H1 (cell line): ENCODE measurements at regions not wholly inside any gene's neighbourhood (a gene's known extent, or its start where the extent isn't known, plus 50 kb on each side); places are given as distances from the start of the nearest gene placed in this dataset.

Source experiments
- CTCF ChIA-PET: fragments of 300-600 bp; sonication (Branson Sonifier 250); formaldehyde crosslinking; loops from one replicate; lab custom pipeline; 2021; ENCODE audit not compliant: partially characterized antibody; lab: Charles Lee
- POLR2A ChIA-PET: fragments of 300-600 bp; sonication (Branson Sonifier 250); formaldehyde crosslinking; loops from one replicate; lab custom pipeline; 2021; ENCODE audit warnings: inconsistent platforms; ENCODE audit not compliant: partially characterized antibody; lab: Charles Lee
- DNase-seq, 2 experiments: peaks; one replicate each; pipeline versions ENCODE4 v3.0.0 to v3.0.0-alpha.2; 2010 to 2022; ENCODE audit warnings: low spot score in 2 of 2, low read depth in 1 of 2, mixed read lengths in 1 of 2
- FAIRE-seq: peaks from 2 replicates; lab custom pipeline; 2011; peaks lifted over from hg19 to GRCh38; lab: Jason Lieb, UNC
- H2AFZ ChIP-seq: 2 replicates; pipeline ENCODE4 v1.8.1; 2012; ENCODE audit warnings: low read length, inconsistent platforms
- H2AK5ac ChIP-seq: 2 replicates; pipeline ENCODE4 v1.6.1; 2013; ENCODE audit warnings: low read depth, low read length
- H2BK120ac ChIP-seq: replicated peaks from 2 replicates; pipeline ENCODE3; 2013; ENCODE audit warnings: low read depth, low read length, inconsistent platforms
- H2BK12ac ChIP-seq: 2 replicates; pipeline ENCODE4 v1.6.1; 2013; ENCODE audit warnings: low read depth, low read length
- H2BK15ac ChIP-seq: 2 replicates; pipeline ENCODE4 v1.6.1; 2013; ENCODE audit warnings: low read length
- H2BK20ac ChIP-seq: 2 replicates; pipeline ENCODE4 v1.6.1; 2013; ENCODE audit warnings: low read length
- H2BK5ac ChIP-seq: 2 replicates; pipeline ENCODE4 v1.6.1; 2013; ENCODE audit warnings: low read depth, low read length
- H3K14ac ChIP-seq: 2 replicates; pipeline ENCODE4 v1.6.1; 2013; ENCODE audit warnings: inconsistent platforms; ENCODE audit not compliant: insufficient read length
- H3K18ac ChIP-seq: 2 replicates; pipeline ENCODE4 v1.6.1; 2013; ENCODE audit warnings: low read length; ENCODE audit errors: extremely low read depth
- H3K23ac ChIP-seq: 2 replicates; pipeline ENCODE4 v1.6.1; 2013; ENCODE audit warnings: inconsistent platforms; ENCODE audit not compliant: insufficient read length
- H3K23me2 ChIP-seq: 2 replicates; pipeline ENCODE4 v1.6.1; 2013; ENCODE audit warnings: low read depth, low read length
- H3K27ac ChIP-seq: 2 replicates; pipeline ENCODE4 v1.6.1; 2011; ENCODE audit warnings: low read depth, low read length, inconsistent platforms
- H3K27me3 ChIP-seq, 4 experiments: replicated peaks in 1 of 4; 1 replicate in 1 of 4; 2 replicates in 3 of 4; pipeline versions ENCODE4 v1.6.1 to v1.8.1; 2011 to 2013; ENCODE audit warnings: low read length in 3 of 4, mild to moderate bottlenecking in 3 of 4, inconsistent platforms in 2 of 4, mixed read lengths in 2 of 4, moderate library complexity in 1 of 4; ENCODE audit not compliant: control insufficient read depth in 3 of 4, insufficient read depth in 3 of 4; ENCODE audit errors: extremely low read depth in 1 of 4
- H3K36me3 ChIP-seq, 4 experiments: 2 replicates each; pipeline versions ENCODE4 v1.6.1 to v1.8.1; 2011 to 2013; ENCODE audit warnings: mild to moderate bottlenecking in 4 of 4, low read length in 3 of 4, moderate library complexity in 2 of 4, control low read depth in 1 of 4, inconsistent platforms in 1 of 4; ENCODE audit not compliant: insufficient read depth in 4 of 4, control insufficient read depth in 2 of 4
- H3K4ac ChIP-seq: replicated peaks from 2 replicates; pipeline ENCODE3; 2013; ENCODE audit warnings: low read length, low read depth, mixed read lengths, inconsistent platforms; ENCODE audit not compliant: insufficient read length
- H3K4me1 ChIP-seq, 4 experiments: replicated peaks in 1 of 4; 1 replicate in 1 of 4; 2 replicates in 3 of 4; pipeline versions ENCODE4 v1.6.1 to v1.8.1; 2011 to 2013; ENCODE audit warnings: low read length in 3 of 4, inconsistent platforms in 2 of 4, mixed read lengths in 1 of 4; ENCODE audit not compliant: insufficient read depth in 4 of 4, control insufficient read depth in 3 of 4
- H3K4me2 ChIP-seq, 2 experiments: 2 replicates each; pipeline versions ENCODE4 v1.6.1 to v1.8.1; 2011 to 2013; ENCODE audit warnings: low read depth in 2 of 2, low read length in 2 of 2, control low read depth in 1 of 2, inconsistent platforms in 1 of 2, mild to moderate bottlenecking in 1 of 2; ENCODE audit not compliant: insufficient read depth in 1 of 2
- H3K4me3 ChIP-seq, 4 experiments: fragments of 200-600, 300-600 bp in 1 of 4; sonication (generic), shearing (Covaris generic), sonication (Bioruptor Twin) in 1 of 4; 2 replicates each; pipeline versions ENCODE4 v1.5.1 to v1.8.1; 2011 to 2016; ENCODE audit warnings: low read length in 4 of 4, low read depth in 3 of 4, control low read depth in 2 of 4, inconsistent platforms in 2 of 4, mild to moderate bottlenecking in 2 of 4, mixed read lengths in 1 of 4, moderate library complexity in 1 of 4; ENCODE audit not compliant: insufficient read depth in 2 of 4; ENCODE audit errors: extremely low read depth in 1 of 4
- H3K56ac ChIP-seq: replicated peaks from 2 replicates; pipeline ENCODE3; 2013; ENCODE audit warnings: low read depth, mild to moderate bottlenecking, mixed read lengths, low read length, inconsistent platforms; ENCODE audit not compliant: insufficient read length
- H3K79me1 ChIP-seq: 2 replicates; pipeline ENCODE4 v1.6.1; 2013; ENCODE audit warnings: low read depth, low read length, control low read depth
- H3K79me2 ChIP-seq, 2 experiments: 2 replicates each; pipeline versions ENCODE4 v1.6.1 to v1.8.1; 2012 to 2013; ENCODE audit warnings: low read length in 2 of 2, mild to moderate bottlenecking in 2 of 2, inconsistent platforms in 1 of 2; ENCODE audit not compliant: insufficient read depth in 2 of 2, control insufficient read depth in 1 of 2
- H3K9ac ChIP-seq, 4 experiments: replicated peaks in 1 of 4; 1 replicate in 1 of 4; 2 replicates in 3 of 4; pipeline versions ENCODE4 v1.6.1 to v1.8.1; 2011 to 2013; ENCODE audit warnings: low read depth in 3 of 4, low read length in 3 of 4, control low read depth in 2 of 4, mild to moderate bottlenecking in 2 of 4, moderate library complexity in 2 of 4, inconsistent platforms in 1 of 4; ENCODE audit errors: extremely low read depth in 1 of 4
- H3K9me3 ChIP-seq, 2 experiments: 2 replicates each; pipeline versions ENCODE4 v1.6.1 to v1.8.1; 2012 to 2013; ENCODE audit warnings: mild to moderate bottlenecking in 2 of 2, moderate library complexity in 2 of 2, control low read depth in 1 of 2, inconsistent platforms in 1 of 2, low read depth in 1 of 2, low read length in 1 of 2, mixed read lengths in 1 of 2; ENCODE audit not compliant: insufficient read depth in 2 of 2
- H4K20me1 ChIP-seq, 2 experiments: replicated peaks in 1 of 2; 2 replicates each; pipeline versions ENCODE3 to v1.8.1; 2011 to 2013; ENCODE audit warnings: inconsistent platforms in 2 of 2, low read length in 2 of 2, mild to moderate bottlenecking in 1 of 2; ENCODE audit not compliant: insufficient read depth in 2 of 2, control insufficient read depth in 1 of 2
- H4K5ac ChIP-seq: 2 replicates; pipeline ENCODE4 v1.6.1; 2013; ENCODE audit warnings: low read length, low read depth, mixed read lengths, inconsistent platforms; ENCODE audit not compliant: insufficient read length
- H4K8ac ChIP-seq: 2 replicates; pipeline ENCODE4 v1.8.0; 2013; ENCODE audit warnings: mild to moderate bottlenecking, moderate library complexity, low read length, inconsistent platforms; ENCODE audit not compliant: insufficient read depth; ENCODE audit errors: extremely low read depth
- H4K91ac ChIP-seq: replicated peaks from 2 replicates; pipeline ENCODE3; 2013; ENCODE audit warnings: low read length, mixed read lengths, inconsistent platforms; ENCODE audit not compliant: insufficient read length
- CBX8 ChIP-seq: fragments of 300-800, 300-1000 bp; sonication (generic); IDR thresholded peaks from 2 replicates; pipeline ENCODE4 v1.7.1; 2016; ENCODE audit warnings: low read depth, low read length, borderline replicate concordance
- CREB1 ChIP-seq: IDR thresholded peaks from 2 replicates; pipeline ENCODE4 v1.6.1; 2012; ENCODE audit warnings: inconsistent platforms
- EP300 ChIP-seq, 2 experiments: IDR thresholded peaks; 1 replicate in 1 of 2; 2 replicates in 1 of 2; pipeline ENCODE4 v1.6.1; 2011 to 2012; ENCODE audit warnings: low read depth in 2 of 2, low read length in 2 of 2, mild to moderate bottlenecking in 2 of 2, borderline replicate concordance in 1 of 2, inconsistent platforms in 1 of 2, moderate library complexity in 1 of 2
- MAFK ChIP-seq: IDR thresholded peaks from 2 replicates; pipeline ENCODE4 v1.6.1; 2012; ENCODE audit warnings: low read depth, mild to moderate bottlenecking, improper control_type of control experiment, low read length
- RBBP5 ChIP-seq: IDR thresholded peaks from 2 replicates; pipeline ENCODE4 v1.7.1; 2012; ENCODE audit warnings: low read depth, mild to moderate bottlenecking, inconsistent platforms, low read length, moderate library complexity, borderline replicate concordance
- SIRT6 ChIP-seq: IDR thresholded peaks from one replicate; pipeline ENCODE4 v1.7.1; 2012; ENCODE audit warnings: low read length, inconsistent platforms
- SP4 ChIP-seq: IDR thresholded peaks from 2 replicates; pipeline ENCODE4 v1.6.1; 2012; ENCODE audit warnings: low read length, inconsistent platforms
- TBP ChIP-seq: IDR thresholded peaks from 2 replicates; pipeline ENCODE4 v1.6.1; 2011; ENCODE audit warnings: low read depth, low read length, improper control_type of control experiment
- WGBS, 2 experiments: shearing (Covaris generic) in 1 of 2; methylation state at CpG; one replicate each; pipeline versions ENCODE4 v1.1.6 to v1.1.7; 2013 to 2015; ENCODE audit warnings: low lambda C conversion rate in 2 of 2, mixed read lengths in 2 of 2, inconsistent platforms in 1 of 2, low coverage in 1 of 2, missing lambda C conversion rate in 1 of 2; ENCODE audit not compliant: insufficient replicate concordance in 2 of 2, insufficient coverage in 1 of 2, insufficient read length in 1 of 2; ENCODE audit errors: extremely low coverage in 1 of 2, missing lambda C conversion rate in 1 of 2; 5-methylcytosine and 5-hydroxymethylcytosine counted together

- Histone ChIP-seq H2AFZ (peak overlapping the region; percentile 87), H2BK5ac (no peak overlapping the region), H3K27me3 (peaks cover 0 to 7% (median 5%) of the 10 kb centered on the region in 4 experiments; a peak in 4 of 7 replicates), H3K4me3 (no peak overlapping the region), H4K5ac (no peak overlapping the region), H3K79me2 (no peaks in the 10 kb centered on the region), H2BK12ac (peak overlapping the region; percentile 89; the same call in 1 of the 2 replicates), H3K23me2 (peaks cover 11% of the 10 kb centered on the region; the same call in 1 of the 2 replicates), H3K36me3 (no peaks in the 10 kb centered on the region), H3K9me3 (no peaks in the 10 kb centered on the region), H2AK5ac (no peak overlapping the region), H3K4me1 (peaks cover 4 to 18% (median 10%) of the 10 kb centered on the region in 4 experiments), H2BK15ac (no peak overlapping the region), H4K20me1 (no peaks in the 10 kb centered on the region), H3K79me1 (no peaks in the 10 kb centered on the region), H4K91ac (no peak overlapping the region), H4K8ac (no peak overlapping the region), H3K27ac (no peak overlapping the region), H2BK120ac (no peak overlapping the region), H3K4ac (peak overlapping the region; percentile 16), H2BK20ac (0 out of 2 replicates have a peak overlapping the region, but pooled peaks have one; percentile 36), H3K18ac (no peak overlapping the region), H3K9ac (no peak overlapping the region), H3K56ac (no peak overlapping the region), H3K4me2 (0 out of 4 replicates have a peak overlapping the region, but pooled peaks of 1 of the 2 experiments have one; percentile 11), H3K23ac (no peak overlapping the region), H3K14ac (no peak overlapping the region)
- FAIRE-seq, result peak; percentile 45
- TF ChIP-seq SP4 (no peak), CREB1 (no peak), SIRT6 (no peak), EP300 (IDR thresholded peaks at IDR 0.05; ENCODE audit: borderline replicate concordance in 1 of 2, low read depth in 2 of 2, low read length in 2 of 2) (no peak), MAFK (no peak), TBP (no peak), CBX8 (no peak), RBBP5 (peak; percentile 10; the same call in 1 of the 2 replicates)
- DNase-seq, result peak in 1 of 2 experiments; percentile 47
- POLR2A ChIA-PET, result interaction anchor here (0.7 to 1.3 kb wide), 4 partner anchors 15 to 60 kb away, joined by 3 to 4 read pairs (median 3); no protein-coding TSS in a partner anchor
- CTCF ChIA-PET, result interaction anchor here (0.9 to 2.8 kb wide), 4 partner anchors 16 to 61 kb away, joined by 3 to 11 read pairs (median 3); no protein-coding TSS in a partner anchor
- 58% methylated on average over 6 of the region's 6 CpGs; no CpG with 5 or more reads in 1 of the 2 experiments for WGBS, 2 experiments
Measured at GRCh38 chr12:4168036-4168435, 105.5 kb upstream of the CCND2 start.
